ENCODE measurements at regions not wholly inside any gene's neighbourhood (a gene's known extent, or its start where the extent isn't known, plus 50 kb on each side); places are given as distances from the start of the nearest gene placed in this dataset.
"Not testable (repeated sequence)": the region's sequence is repeated elsewhere in the genome, so short reads cannot be mapped to it uniquely, and the experiment has no call there.

- Histone ChIP-seq H3K4me3 (no peak overlapping the region), H3K27ac (no peak overlapping the region), H3K9me3 (ENCODE audit: low read depth) (peaks cover 5% of the 10 kb centered on the region), H3K27me3 (no peaks in the 10 kb centered on the region), H3K36me3 (no peaks in the 10 kb centered on the region), H3K4me1 (ENCODE audit: low read depth) (no peaks in the 10 kb centered on the region)
- no peak for TF ChIP-seq CTCF (IDR thresholded peaks at IDR 0.05; ENCODE audit: low read depth, low read length)
- DNase-seq (ENCODE audit: low read depth in 1 of 2, low spot score in 1 of 2): no peak
Observed at GRCh38 chr5:120326651-120327050, 137.4 kb upstream of the PRR16 start.

DNA sequence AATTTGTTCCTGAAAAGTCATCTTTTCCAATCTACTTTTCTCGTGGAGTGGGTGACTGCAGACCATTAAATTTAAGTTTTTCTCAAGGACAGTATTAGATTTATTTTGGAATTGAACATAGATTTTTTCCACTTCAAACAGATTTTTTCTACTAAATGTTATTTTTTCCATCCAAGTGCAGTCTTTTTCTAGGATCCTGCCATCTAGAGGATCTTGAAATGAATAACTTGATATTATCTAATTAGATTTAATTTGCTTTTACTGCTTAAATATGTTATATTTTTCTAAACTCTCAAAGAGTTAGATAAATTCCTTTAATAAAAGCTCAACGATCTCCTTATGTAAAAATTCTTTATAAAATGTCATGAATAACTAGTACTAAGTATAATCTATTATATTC, 136.9 kb upstream of the PRR16 start:
- no peak overlapping the region for H3K4me3 ChIP-seq
- peaks cover 5% of the 10 kb centered on the region for H3K9me3 ChIP-seq (ENCODE audit: low read depth)
- no peak overlapping the region for H3K27ac ChIP-seq
- DNase-seq (ENCODE audit: low read depth in 1 of 2, low spot score in 1 of 2): peak in 1 of 2 donors; percentile 11
- peak; percentile 28 for TF ChIP-seq CTCF (IDR thresholded peaks at IDR 0.05; ENCODE audit: low read depth, low read length)
- H3K36me3 ChIP-seq: no peaks in the 10 kb centered on the region
- H3K4me1 ChIP-seq (ENCODE audit: low read depth): no peaks in the 10 kb centered on the region
- H3K27me3 ChIP-seq: no peaks in the 10 kb centered on the region

- Histone ChIP-seq H3K9me3 (ENCODE audit: low read depth) (peaks cover 5% of the 10 kb centered on the region), H3K4me1 (ENCODE audit: low read depth) (no peaks in the 10 kb centered on the region), H3K36me3 (no peaks in the 10 kb centered on the region), H3K27ac (no peak overlapping the region), H3K4me3 (no peak overlapping the region), H3K27me3 (no peaks in the 10 kb centered on the region)
- TF ChIP-seq CTCF (IDR thresholded peaks at IDR 0.05; ENCODE audit: low read depth, low read length): no peak
- DNase-seq (ENCODE audit: low read depth in 1 of 2, low spot score in 1 of 2): no peak
Observed at GRCh38 chr5:120329095-120329494, 135.0 kb upstream of the PRR16 start.

DNA sequence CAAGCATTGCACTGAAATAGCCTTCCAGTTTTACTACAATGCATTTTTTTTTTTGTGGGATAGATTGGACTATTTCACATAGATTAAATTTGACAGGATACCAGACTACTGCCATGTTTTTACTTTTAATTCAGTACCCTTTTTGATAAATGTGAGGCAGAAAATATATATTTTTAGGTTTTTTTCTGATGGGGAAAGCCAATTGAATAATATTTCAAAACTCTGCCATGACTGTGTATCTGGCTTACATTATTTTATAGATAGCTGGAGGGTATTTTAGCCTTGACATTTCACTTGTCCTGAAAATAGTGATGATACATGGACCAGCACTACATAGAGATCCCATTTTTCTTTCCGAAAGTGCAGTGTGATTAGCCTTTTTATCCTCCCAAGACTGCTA, 133.5 kb upstream of the PRR16 start:
- DNase-seq (ENCODE audit: low read depth in 1 of 2, low spot score in 1 of 2): no peak
- Histone ChIP-seq H3K27ac (no peak overlapping the region), H3K9me3 (ENCODE audit: low read depth) (peaks cover 5% of the 10 kb centered on the region), H3K4me1 (ENCODE audit: low read depth) (no peaks in the 10 kb centered on the region), H3K36me3 (no peaks in the 10 kb centered on the region), H3K4me3 (no peak overlapping the region), H3K27me3 (no peaks in the 10 kb centered on the region)
- TF ChIP-seq CTCF (IDR thresholded peaks at IDR 0.05; ENCODE audit: low read depth, low read length): no peak

DNA sequence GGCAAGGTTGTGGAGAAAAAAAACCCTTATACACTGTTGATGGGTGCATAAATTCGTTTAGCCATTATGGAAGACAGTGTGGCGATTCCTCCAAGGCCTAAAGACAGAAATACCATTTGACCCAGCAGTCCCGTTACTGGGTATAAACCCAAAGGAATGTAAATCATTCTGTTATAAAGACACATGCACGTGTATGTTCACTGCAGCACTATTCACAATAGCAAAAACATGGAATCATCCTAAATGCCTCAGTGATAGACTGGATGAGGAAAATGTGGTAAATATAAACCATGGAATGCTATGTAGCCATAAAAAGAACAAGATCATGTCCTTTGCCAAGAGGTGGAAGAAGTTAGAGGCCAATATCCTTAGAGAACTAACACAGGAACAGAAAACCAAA, 119.9 kb upstream of the PRR16 start:
- Histone ChIP-seq H3K4me1 (ENCODE audit: low read depth) (no peaks in the 10 kb centered on the region), H3K4me3 (no peak overlapping the region), H3K9me3 (ENCODE audit: low read depth) (no peaks in the 10 kb centered on the region), H3K36me3 (no peaks in the 10 kb centered on the region), H3K27ac (no peak overlapping the region), H3K27me3 (no peaks in the 10 kb centered on the region)
- no peak for TF ChIP-seq CTCF (IDR thresholded peaks at IDR 0.05; ENCODE audit: low read depth, low read length)
- no peak for DNase-seq (ENCODE audit: low read depth in 1 of 2, low spot score in 1 of 2)

GRCh38 chr5:120345947-120346346, 118.2 kb upstream of the PRR16 start:
- H3K9me3 ChIP-seq (ENCODE audit: low read depth): no peaks in the 10 kb centered on the region
- no peak overlapping the region for H3K27ac ChIP-seq
- no peaks in the 10 kb centered on the region for H3K36me3 ChIP-seq
- TF ChIP-seq CTCF (IDR thresholded peaks at IDR 0.05; ENCODE audit: low read depth, low read length): no peak
- H3K4me3 ChIP-seq: no peak overlapping the region
- H3K27me3 ChIP-seq: no peaks in the 10 kb centered on the region
- no peaks in the 10 kb centered on the region for H3K4me1 ChIP-seq (ENCODE audit: low read depth)
- no peak for DNase-seq (ENCODE audit: low read depth in 1 of 2, low spot score in 1 of 2)

DNA sequence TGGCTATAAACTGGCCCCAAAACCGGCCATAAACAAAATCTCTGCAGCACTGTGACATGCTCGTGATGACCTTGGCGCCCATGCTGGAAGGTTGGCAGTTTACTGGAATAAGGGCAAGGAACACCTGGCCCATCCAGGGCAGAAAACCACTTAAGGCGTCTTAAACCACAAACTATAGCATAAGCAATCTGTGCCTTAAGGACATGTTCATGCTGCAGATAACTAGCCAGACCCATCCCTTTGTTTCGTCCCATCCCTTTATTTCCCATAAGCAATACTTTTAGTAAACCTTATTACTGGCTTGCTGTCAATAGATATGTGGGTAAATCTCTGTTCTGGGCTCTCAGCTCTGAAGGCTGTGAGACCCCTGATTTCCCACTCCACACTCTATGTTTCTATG, 113.0 kb upstream of the PRR16 start:
- not testable (repeated sequence) for H3K4me3 ChIP-seq; H3K27ac ChIP-seq; H3K4me1 ChIP-seq (ENCODE audit: low read depth); DNase-seq (ENCODE audit: low read depth in 1 of 2, low spot score in 1 of 2); H3K36me3 ChIP-seq; H3K9me3 ChIP-seq (ENCODE audit: low read depth); H3K27me3 ChIP-seq

Data from cardiac muscle cell (in vitro differentiated cells and primary cell).